SK-N-SH (cell line): ENCODE measurements at regions not wholly inside any gene's neighbourhood (a gene's known extent, or its start where the extent isn't known, plus 50 kb on each side); places are given as distances from the start of the nearest gene placed in this dataset.

Experiments
- CTCF ChIA-PET: fragments of 300-600, 350-600 bp; formaldehyde crosslinking; extraction: SDS; loops from one replicate; lab custom pipeline; 2021; lab: Yijun Ruan, JAX
- POLR2A ChIA-PET: fragments of 350-600 bp; sonication (Branson Sonifier 250); formaldehyde crosslinking; extraction: SDS; loops from one replicate; lab custom pipeline; 2020; ENCODE audit warnings: antibody characterized with exemption, inconsistent platforms; lab: Yijun Ruan, JAX
- DNase-seq: peaks from one replicate; pipeline ENCODE4 v3.0.0; 2012
- H2AFZ ChIP-seq: fragments of 200-600 bp; sonication (generic); 2 replicates; pipeline ENCODE4 v1.8.1; 2016; ENCODE audit warnings: antibody characterized with exemption, mild to moderate bottlenecking, low read depth
- H3F3A ChIP-seq: fragments of 200-600 bp; sonication (generic); replicated peaks from 2 replicates; pipeline ENCODE3; 2016; ENCODE audit warnings: antibody characterized with exemption, mild to moderate bottlenecking; ENCODE audit not compliant: insufficient read depth
- H3K27ac ChIP-seq, 2 experiments: fragments of 200-500 bp in 1 of 2; fragments of 200-600 bp in 1 of 2; sonication (Bioruptor generic) in 1 of 2; sonication (generic), shearing (Covaris generic) in 1 of 2; 2 replicates each; pipeline versions ENCODE4 v1.5.1 to v1.6.1; 2014 to 2016; ENCODE audit warnings: low read depth in 2 of 2, inconsistent platforms in 1 of 2, low read length in 1 of 2, mild to moderate bottlenecking in 1 of 2, mixed read lengths in 1 of 2
- H3K27me3 ChIP-seq: fragments of 200-600 bp; sonication (generic), shearing (Covaris generic); 2 replicates; pipeline ENCODE4 v1.6.1; 2016; ENCODE audit warnings: mixed run types; ENCODE audit not compliant: insufficient read depth
- H3K36me3 ChIP-seq, 2 experiments: fragments of 200-500 bp in 1 of 2; fragments of 200-600 bp in 1 of 2; sonication (Bioruptor generic) in 1 of 2; sonication (generic) in 1 of 2; replicated peaks in 1 of 2; 2 replicates each; pipeline versions ENCODE3 to v1.5.1; 2014 to 2016; ENCODE audit warnings: low read length in 1 of 2, mild to moderate bottlenecking in 1 of 2; ENCODE audit not compliant: insufficient read depth in 2 of 2, control insufficient read depth in 1 of 2
- H3K4me1 ChIP-seq, 2 experiments: fragments of 200-500 bp in 1 of 2; fragments of 200-600 bp in 1 of 2; sonication (Bioruptor generic) in 1 of 2; sonication (generic), shearing (Covaris generic) in 1 of 2; 2 replicates each; pipeline versions ENCODE4 v1.5.1 to v1.6.1; 2014 to 2016; ENCODE audit warnings: low read depth in 1 of 2, low read length in 1 of 2, mixed run types in 1 of 2; ENCODE audit not compliant: insufficient read depth in 2 of 2, control insufficient read depth in 1 of 2
- H3K4me2 ChIP-seq: fragments of 200-600 bp; sonication (generic), shearing (Covaris generic); 2 replicates; pipeline ENCODE4 v1.6.1; 2017; ENCODE audit warnings: mixed run types
- H3K4me3 ChIP-seq, 2 experiments: fragments of 200-500 bp in 1 of 2; fragments of 200-600 bp in 1 of 2; sonication (Bioruptor generic) in 1 of 2; sonication (generic), shearing (Covaris generic) in 1 of 2; 2 replicates each; pipeline versions ENCODE4 v1.5.1 to v1.8.1; 2014 to 2016; ENCODE audit warnings: low read depth in 2 of 2, inconsistent platforms in 1 of 2, low read length in 1 of 2, mild to moderate bottlenecking in 1 of 2, mixed read lengths in 1 of 2, moderate library complexity in 1 of 2
- H3K79me2 ChIP-seq: fragments of 200-600 bp; sonication (generic); 2 replicates; pipeline ENCODE4 v1.8.1; 2017; ENCODE audit warnings: mild to moderate bottlenecking; ENCODE audit not compliant: insufficient read depth
- H3K9ac ChIP-seq: fragments of 200-600 bp; sonication (generic); 2 replicates; pipeline ENCODE4 v1.6.1; 2017; ENCODE audit warnings: mixed run types
- H3K9me2 ChIP-seq: fragments of 200-600 bp; sonication (generic); 2 replicates; pipeline ENCODE4 v1.6.1; 2017; ENCODE audit warnings: mixed run types
- H3K9me3 ChIP-seq: fragments of 200-600 bp; sonication (generic); 2 replicates; pipeline ENCODE4 v1.6.1; 2017; ENCODE audit warnings: mixed run types, mild to moderate bottlenecking, moderate library complexity
- H4K20me1 ChIP-seq: fragments of 200-600 bp; sonication (generic); 2 replicates; pipeline ENCODE4 v1.6.1; 2017; ENCODE audit warnings: mild to moderate bottlenecking, mixed run types; ENCODE audit not compliant: insufficient read depth
- EP300 ChIP-seq, 2 experiments: IDR thresholded peaks; 2 replicates each; pipeline versions ENCODE4 v1.4.0 to v1.6.1; 2012; ENCODE audit warnings: borderline replicate concordance in 1 of 2, low read depth in 1 of 2, low read length in 1 of 2
- FOSL2 ChIP-seq: IDR thresholded peaks from 2 replicates; pipeline ENCODE4 v1.4.0; 2012; ENCODE audit warnings: low read depth, mild to moderate bottlenecking, moderate library complexity, borderline replicate concordance
- FOXJ3 ChIP-seq: sonication (generic); formaldehyde crosslinking; IDR thresholded peaks from 2 replicates; pipeline ENCODE4 v1.5.1; 2020; ENCODE audit warnings: mild to moderate bottlenecking, missing genetic modification reagents
- FOXM1 ChIP-seq: IDR thresholded peaks from 2 replicates; pipeline ENCODE4 v1.4.0; 2012; ENCODE audit warnings: low read depth, mild to moderate bottlenecking
- GATA2 ChIP-seq: sonication (generic); formaldehyde crosslinking; IDR thresholded peaks from 2 replicates; pipeline ENCODE4 v1.5.0; 2020; ENCODE audit warnings: mild to moderate bottlenecking, missing genetic modification reagents
- JUND ChIP-seq: IDR thresholded peaks from 2 replicates; pipeline ENCODE4 v1.4.0; 2012
- MXI1 ChIP-seq: IDR thresholded peaks from 2 replicates; pipeline ENCODE4 v1.6.1; 2012; ENCODE audit warnings: mild to moderate bottlenecking, low read depth, low read length, improper control_type of control experiment
- NFIC ChIP-seq: IDR thresholded peaks from 2 replicates; pipeline ENCODE4 v1.4.0; 2012; ENCODE audit warnings: borderline replicate concordance
- POLR2AphosphoS5 ChIP-seq: IDR thresholded peaks from 2 replicates; pipeline ENCODE4 v1.6.1; 2012; ENCODE audit warnings: low read depth, low read length
- RCOR1 ChIP-seq: fragments of 150-350 bp; IDR thresholded peaks from 2 replicates; pipeline ENCODE4 v1.6.1; 2017; ENCODE audit warnings: antibody characterized with exemption, low read length
- RFX5 ChIP-seq: IDR thresholded peaks from 2 replicates; pipeline ENCODE4 v1.6.1; 2012; ENCODE audit warnings: mild to moderate bottlenecking, improper control_type of control experiment, low read length
- SIN3A ChIP-seq: IDR thresholded peaks from 2 replicates; pipeline ENCODE4 v1.6.1; 2012; ENCODE audit warnings: low read depth, mild to moderate bottlenecking, low read length, moderate library complexity, borderline replicate concordance
- SMC3 ChIP-seq: IDR thresholded peaks from 2 replicates; pipeline ENCODE4 v1.6.1; 2012; ENCODE audit warnings: low read depth, low read length, improper control_type of control experiment
- TAF1 ChIP-seq: IDR thresholded peaks from 2 replicates; pipeline ENCODE4 v1.6.1; 2012; ENCODE audit warnings: low read depth, mild to moderate bottlenecking, low read length, moderate library complexity, borderline replicate concordance
- TCF12 ChIP-seq: IDR thresholded peaks from 2 replicates; pipeline ENCODE4 v1.4.0; 2012
- WGBS: methylation state at CpG from one replicate; pipeline ENCODE4 v1.1.6; 2017; ENCODE audit warnings: low lambda C conversion rate; 5-methylcytosine and 5-hydroxymethylcytosine counted together
- TF ChIP-seq, protein P1 (sequence below): fragments of 150-350 bp; IDR thresholded peaks from 2 replicates; pipeline ENCODE4 v1.6.1; 2016; ENCODE audit warnings: mild to moderate bottlenecking, low read depth, low read length
- TF ChIP-seq, protein P2 (sequence below): fragments of 150-350 bp; IDR thresholded peaks from 2 replicates; pipeline ENCODE4 v1.6.1; 2017; ENCODE audit warnings: antibody characterized with exemption, low read length, low read depth, borderline replicate concordance
- TF ChIP-seq, protein P3 (sequence below): IDR thresholded peaks from 2 replicates; pipeline ENCODE4; 2012
- TF ChIP-seq, protein P4 (sequence below): IDR thresholded peaks from 2 replicates; pipeline ENCODE4 v1.4.0; 2012; ENCODE audit warnings: low read depth
- TF ChIP-seq, protein P5 (sequence below): fragments of 200-600 bp; sonication (generic); IDR thresholded peaks from 2 replicates; pipeline ENCODE4 v1.6.1; 2017; ENCODE audit warnings: antibody characterized with exemption, mild to moderate bottlenecking, moderate library complexity

DNA sequence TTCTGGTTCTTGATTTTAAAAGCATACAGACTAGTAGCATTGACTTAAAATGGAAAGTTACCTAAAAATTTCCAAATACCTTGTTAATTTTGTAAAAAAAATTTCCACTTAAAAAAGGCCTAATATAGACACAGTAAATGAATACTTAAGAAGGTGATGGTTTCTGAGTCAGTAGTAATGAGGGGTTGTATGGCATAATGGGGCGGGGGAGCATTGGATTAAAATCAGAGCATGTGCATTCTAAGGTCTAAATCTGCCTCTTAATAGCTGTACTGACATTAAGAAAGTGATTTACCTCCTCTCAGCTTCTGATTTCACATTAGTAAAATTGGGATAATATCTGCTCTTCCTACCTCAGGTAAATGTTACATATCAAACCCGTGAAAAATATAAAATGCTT lies 446.5 kb downstream of the AASDHPPT start (continued):
- TF ChIP-seq, protein P1, sequence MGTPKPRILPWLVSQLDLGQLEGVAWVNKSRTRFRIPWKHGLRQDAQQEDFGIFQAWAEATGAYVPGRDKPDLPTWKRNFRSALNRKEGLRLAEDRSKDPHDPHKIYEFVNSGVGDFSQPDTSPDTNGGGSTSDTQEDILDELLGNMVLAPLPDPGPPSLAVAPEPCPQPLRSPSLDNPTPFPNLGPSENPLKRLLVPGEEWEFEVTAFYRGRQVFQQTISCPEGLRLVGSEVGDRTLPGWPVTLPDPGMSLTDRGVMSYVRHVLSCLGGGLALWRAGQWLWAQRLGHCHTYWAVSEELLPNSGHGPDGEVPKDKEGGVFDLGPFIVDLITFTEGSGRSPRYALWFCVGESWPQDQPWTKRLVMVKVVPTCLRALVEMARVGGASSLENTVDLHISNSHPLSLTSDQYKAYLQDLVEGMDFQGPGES = no peak
- TF ChIP-seq RFX5 (no peak), TAF1 (no peak)
- TF ChIP-seq, protein P2, sequence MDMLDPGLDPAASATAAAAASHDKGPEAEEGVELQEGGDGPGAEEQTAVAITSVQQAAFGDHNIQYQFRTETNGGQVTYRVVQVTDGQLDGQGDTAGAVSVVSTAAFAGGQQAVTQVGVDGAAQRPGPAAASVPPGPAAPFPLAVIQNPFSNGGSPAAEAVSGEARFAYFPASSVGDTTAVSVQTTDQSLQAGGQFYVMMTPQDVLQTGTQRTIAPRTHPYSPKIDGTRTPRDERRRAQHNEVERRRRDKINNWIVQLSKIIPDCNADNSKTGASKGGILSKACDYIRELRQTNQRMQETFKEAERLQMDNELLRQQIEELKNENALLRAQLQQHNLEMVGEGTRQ = no peak
- TF ChIP-seq, protein P3, sequence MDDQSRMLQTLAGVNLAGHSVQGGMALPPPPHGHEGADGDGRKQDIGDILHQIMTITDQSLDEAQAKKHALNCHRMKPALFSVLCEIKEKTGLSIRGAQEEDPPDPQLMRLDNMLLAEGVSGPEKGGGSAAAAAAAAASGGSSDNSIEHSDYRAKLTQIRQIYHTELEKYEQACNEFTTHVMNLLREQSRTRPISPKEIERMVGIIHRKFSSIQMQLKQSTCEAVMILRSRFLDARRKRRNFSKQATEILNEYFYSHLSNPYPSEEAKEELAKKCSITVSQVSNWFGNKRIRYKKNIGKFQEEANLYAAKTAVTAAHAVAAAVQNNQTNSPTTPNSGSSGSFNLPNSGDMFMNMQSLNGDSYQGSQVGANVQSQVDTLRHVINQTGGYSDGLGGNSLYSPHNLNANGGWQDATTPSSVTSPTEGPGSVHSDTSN = no peak

DNA sequence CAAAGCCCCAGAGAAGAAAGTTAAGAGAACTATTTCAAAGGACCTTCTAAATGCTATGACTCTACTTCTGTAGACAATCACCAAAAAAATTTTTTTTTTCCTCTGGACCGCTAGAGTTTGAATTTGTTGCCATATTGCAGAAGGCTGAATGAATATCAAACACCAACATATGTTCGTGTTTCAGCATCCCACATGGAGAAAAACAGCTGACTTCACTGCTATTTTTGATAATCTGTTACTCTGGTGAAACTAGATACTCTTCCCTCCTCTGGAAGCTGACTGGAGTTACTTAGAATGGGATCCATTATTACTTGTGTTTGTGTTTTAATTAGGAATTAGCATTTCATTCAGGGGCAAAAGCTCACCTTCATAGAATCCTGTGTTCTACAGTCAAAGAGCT lies 447.0 kb downstream of the AASDHPPT start:
- TF ChIP-seq, protein P4, sequence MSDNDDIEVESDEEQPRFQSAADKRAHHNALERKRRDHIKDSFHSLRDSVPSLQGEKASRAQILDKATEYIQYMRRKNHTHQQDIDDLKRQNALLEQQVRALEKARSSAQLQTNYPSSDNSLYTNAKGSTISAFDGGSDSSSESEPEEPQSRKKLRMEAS = no peak
- TF ChIP-seq, protein P1 = no peak
- TF ChIP-seq EP300 (IDR thresholded peaks at IDR 0.05; ENCODE audit: borderline replicate concordance in 1 of 2, low read depth in 1 of 2, low read length in 1 of 2) (no peak), NFIC (no peak), FOXJ3 (CRISPR knock-in tag) (no peak), FOXM1 (no peak), FOSL2 (no peak), MXI1 (no peak), RFX5 (no peak), SIN3A (no peak), TCF12 (no peak), JUND (no peak), RCOR1 (no peak), POLR2AphosphoS5 (no peak), GATA2 (CRISPR knock-in tag) (no peak), SMC3 (no peak)
- TF ChIP-seq, protein P2 = no peak
- TF ChIP-seq, protein P3 = no peak
- TF ChIP-seq, protein P5, sequence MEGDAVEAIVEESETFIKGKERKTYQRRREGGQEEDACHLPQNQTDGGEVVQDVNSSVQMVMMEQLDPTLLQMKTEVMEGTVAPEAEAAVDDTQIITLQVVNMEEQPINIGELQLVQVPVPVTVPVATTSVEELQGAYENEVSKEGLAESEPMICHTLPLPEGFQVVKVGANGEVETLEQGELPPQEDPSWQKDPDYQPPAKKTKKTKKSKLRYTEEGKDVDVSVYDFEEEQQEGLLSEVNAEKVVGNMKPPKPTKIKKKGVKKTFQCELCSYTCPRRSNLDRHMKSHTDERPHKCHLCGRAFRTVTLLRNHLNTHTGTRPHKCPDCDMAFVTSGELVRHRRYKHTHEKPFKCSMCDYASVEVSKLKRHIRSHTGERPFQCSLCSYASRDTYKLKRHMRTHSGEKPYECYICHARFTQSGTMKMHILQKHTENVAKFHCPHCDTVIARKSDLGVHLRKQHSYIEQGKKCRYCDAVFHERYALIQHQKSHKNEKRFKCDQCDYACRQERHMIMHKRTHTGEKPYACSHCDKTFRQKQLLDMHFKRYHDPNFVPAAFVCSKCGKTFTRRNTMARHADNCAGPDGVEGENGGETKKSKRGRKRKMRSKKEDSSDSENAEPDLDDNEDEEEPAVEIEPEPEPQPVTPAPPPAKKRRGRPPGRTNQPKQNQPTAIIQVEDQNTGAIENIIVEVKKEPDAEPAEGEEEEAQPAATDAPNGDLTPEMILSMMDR = no peak
- Histone ChIP-seq H3K4me3 (no peak overlapping the region), H3K9me3 (no peaks in the 10 kb centered on the region), H3F3A (no peaks in the 10 kb centered on the region), H2AFZ (no peak overlapping the region), H3K27ac (no peak overlapping the region), H3K27me3 (no peaks in the 10 kb centered on the region), H3K9ac (no peak overlapping the region), H3K36me3 (no peaks in the 10 kb centered on the region), H3K9me2 (no peaks in the 10 kb centered on the region), H3K4me1 (no peaks in the 10 kb centered on the region; a peak in 1 of 4 replicates), H4K20me1 (no peaks in the 10 kb centered on the region), H3K79me2 (no peaks in the 10 kb centered on the region), H3K4me2 (no peak overlapping the region)
- WGBS = 40% methylated on average over 2 of the region's 2 CpGs
- POLR2A ChIA-PET = no interaction called here
- DNase-seq = no peak
- CTCF ChIA-PET = no interaction called here
